GM23338 (cell line): ENCODE measurements at regions not wholly inside any gene's neighbourhood (a gene's known extent, or its start where the extent isn't known, plus 50 kb on each side); places are given as distances from the start of the nearest gene placed in this dataset.

Source experiments
- ATAC-seq: fragments of 200-7000 bp; cut with Tn5 transposase; 3 replicates; pipeline ENCODE4 v1.9.1; 2020
- DNase-seq: peaks from one replicate; pipeline ENCODE4 v3.0.0-alpha.2; 2015; ENCODE audit warnings: low spot score
- H2AFZ ChIP-seq: fragments of 200-600 bp; sonication (generic); 2 replicates; pipeline ENCODE4 v1.8.0; 2016; ENCODE audit warnings: antibody characterized with exemption, mild to moderate bottlenecking, moderate library complexity
- H3F3A ChIP-seq: fragments of 200-600 bp; sonication (generic); replicated peaks from 2 replicates; pipeline ENCODE4 v1.8.0; 2017; ENCODE audit warnings: antibody characterized with exemption, mixed run types, low read depth
- H3K27ac ChIP-seq: fragments of 200-600 bp; sonication (generic); 2 replicates; pipeline ENCODE4 v1.6.1; 2016; ENCODE audit warnings: low read depth
- H3K27me3 ChIP-seq: fragments of 200-600 bp; sonication (generic); 2 replicates; pipeline ENCODE4 v1.8.0; 2016; ENCODE audit warnings: mild to moderate bottlenecking, mixed run types, moderate library complexity; ENCODE audit not compliant: insufficient read depth
- H3K36me3 ChIP-seq: fragments of 200-600 bp; sonication (generic); 2 replicates; pipeline ENCODE4 v1.8.0; 2016; ENCODE audit warnings: mild to moderate bottlenecking; ENCODE audit not compliant: insufficient read depth
- H3K4me1 ChIP-seq: fragments of 200-600 bp; sonication (generic); 2 replicates; pipeline ENCODE4 v1.8.0; 2016; ENCODE audit warnings: mild to moderate bottlenecking, moderate library complexity; ENCODE audit not compliant: insufficient read depth
- H3K4me2 ChIP-seq: fragments of 200-600 bp; sonication (generic); 2 replicates; pipeline ENCODE4 v1.7.1; 2017; ENCODE audit warnings: mixed run types
- H3K4me3 ChIP-seq: fragments of 200-600 bp; sonication (generic); 2 replicates; pipeline ENCODE4 v1.6.1; 2016; ENCODE audit warnings: mixed run types
- H3K79me2 ChIP-seq: fragments of 200-600 bp; sonication (generic); replicated peaks from 2 replicates; pipeline ENCODE4 v1.8.0; 2017; ENCODE audit warnings: mild to moderate bottlenecking; ENCODE audit not compliant: insufficient read depth
- H3K9me2 ChIP-seq: fragments of 200-600 bp; sonication (generic); 2 replicates; pipeline ENCODE4 v1.8.0; 2017; ENCODE audit not compliant: insufficient read depth
- H4K20me1 ChIP-seq: fragments of 200-600 bp; sonication (generic); replicated peaks from 2 replicates; pipeline ENCODE4 v1.8.0; 2017; ENCODE audit warnings: mild to moderate bottlenecking; ENCODE audit not compliant: insufficient read depth
- H3K27ac Mint-ChIP-seq: 2 replicates; pipeline ENCODE4 v1.8.0; 2020; ENCODE audit warnings: inconsistent platforms, mild to moderate bottlenecking, moderate library complexity, mixed read lengths
- H3K27me3 Mint-ChIP-seq: 3 replicates; pipeline ENCODE4 v1.8.0; 2022; ENCODE audit warnings: low read depth, mild to moderate bottlenecking, moderate library complexity, mixed read lengths, inconsistent platforms; ENCODE audit not compliant: insufficient read depth, poor library complexity
- H3K36me3 Mint-ChIP-seq: 3 replicates; pipeline ENCODE4 v1.8.0; 2021; ENCODE audit warnings: low read depth, mild to moderate bottlenecking, inconsistent platforms, moderate library complexity, mixed read lengths
- H3K4me1 Mint-ChIP-seq: 3 replicates; pipeline ENCODE4 v1.8.0; 2020; ENCODE audit warnings: mild to moderate bottlenecking, inconsistent platforms, mixed read lengths
- H3K4me3 Mint-ChIP-seq: 3 replicates; pipeline ENCODE4 v1.8.0; 2021; ENCODE audit warnings: moderate library complexity, mild to moderate bottlenecking, inconsistent platforms, mixed read lengths
- H3K9me3 Mint-ChIP-seq: 3 replicates; pipeline ENCODE4 v1.8.0; 2020; ENCODE audit warnings: moderate library complexity, mild to moderate bottlenecking, inconsistent platforms, mixed read lengths
- CREB1 ChIP-seq: fragments of 250-450 bp; sonication (Bioruptor Pico); IDR thresholded peaks from 2 replicates; pipeline ENCODE4 v1.5.0; 2020; ENCODE audit warnings: low read depth, mild to moderate bottlenecking, moderate library complexity
- CTCF ChIP-seq, 2 experiments: fragments of 200-600 bp in 1 of 2; sonication (generic) in 1 of 2; conservative IDR thresholded peaks; 2 replicates each; pipeline versions ENCODE4 v1.5.1 to v1.6.1; 2016 to 2017; ENCODE audit warnings: antibody characterized with exemption in 2 of 2, low read depth in 2 of 2, mild to moderate bottlenecking in 2 of 2, moderate library complexity in 1 of 2
- EZH2 ChIP-seq: fragments of 200-600 bp; sonication (generic); IDR thresholded peaks from one replicate; pipeline ENCODE4 v1.8.0; 2017; ENCODE audit warnings: antibody characterized with exemption, mild to moderate bottlenecking, low read depth; ENCODE audit not compliant: unreplicated experiment
- EZH2phosphoT487 ChIP-seq: fragments of 200-600 bp; sonication (generic); IDR thresholded peaks from one replicate; pipeline ENCODE4 v1.8.1; 2018; ENCODE audit warnings: antibody characterized with exemption; ENCODE audit not compliant: unreplicated experiment
- JUNB ChIP-seq: IDR thresholded peaks from one replicate; pipeline ENCODE4 v1.6.1; 2016; ENCODE audit warnings: antibody characterized with exemption; ENCODE audit not compliant: unreplicated experiment
- NANOG ChIP-seq: IDR thresholded peaks from 2 replicates; pipeline ENCODE4 v1.6.1; 2016; ENCODE audit warnings: antibody characterized with exemption, borderline replicate concordance
- POLR2AphosphoS5 ChIP-seq: IDR thresholded peaks from 2 replicates; pipeline ENCODE4 v1.6.1; 2016; ENCODE audit warnings: antibody characterized with exemption, low read depth
- REST ChIP-seq: IDR thresholded peaks from one replicate; pipeline ENCODE4 v1.6.1; 2018; ENCODE audit warnings: antibody characterized with exemption; ENCODE audit not compliant: unreplicated experiment
- STAT1 ChIP-seq: IDR thresholded peaks from one replicate; pipeline ENCODE4 v1.6.1; 2016; ENCODE audit warnings: antibody characterized with exemption; ENCODE audit not compliant: unreplicated experiment
- ZNF114 ChIP-seq: fragments of 250-450 bp; sonication (Bioruptor Pico); IDR thresholded peaks from 2 replicates; pipeline ENCODE4 v1.5.0; 2020; ENCODE audit warnings: mild to moderate bottlenecking, moderate library complexity
- ZNF331 ChIP-seq: fragments of 250-450 bp; sonication (Bioruptor Pico); IDR thresholded peaks from 2 replicates; pipeline ENCODE4 v1.5.0; 2020; ENCODE audit warnings: low read depth, mild to moderate bottlenecking, moderate library complexity
- TF ChIP-seq, protein P1 (sequence below): fragments of 250-450 bp; sonication (Bioruptor Pico); IDR thresholded peaks from 2 replicates; pipeline ENCODE4 v1.5.0; 2020; ENCODE audit warnings: mild to moderate bottlenecking, moderate library complexity
- TF ChIP-seq, protein P2 (sequence below): IDR thresholded peaks from 2 replicates; pipeline ENCODE4 v1.6.1; 2016; ENCODE audit warnings: antibody characterized with exemption

GRCh38 chr5:20224046-20224445 is 236.0 kb upstream of the CDH18 start:
- Mint-ChIP-seq H3K9me3 (no peaks in the 10 kb centered on the region; the same call in 2 of the 3 replicates), H3K27ac (no peak overlapping the region), H3K4me1 (0 out of 3 replicates have a peak, but pooled peaks cover 4% of the 10 kb centered on the region), H3K27me3 (no peaks in the 10 kb centered on the region), H3K4me3 (no peak overlapping the region), H3K36me3 (no peaks in the 10 kb centered on the region)
- H4K20me1 ChIP-seq, result no peaks in the 10 kb centered on the region
- H3K4me1 ChIP-seq, result no peaks in the 10 kb centered on the region
- no peaks in the 10 kb centered on the region; the same call in 1 of the 2 replicates for H3K9me2 ChIP-seq
- no peaks in the 10 kb centered on the region for H3K79me2 ChIP-seq
- H3K36me3 ChIP-seq, result no peaks in the 10 kb centered on the region
- TF ChIP-seq ZNF331 (CRISPR knock-in tag) (no peak), REST (no peak), STAT1 (no peak), POLR2AphosphoS5 (no peak), EZH2phosphoT487 (no peak), CREB1 (CRISPR knock-in tag) (no peak), CTCF (conservative IDR thresholded peaks at IDR 0.05; ENCODE audit: low read depth in 2 of 2) (no peak), ZNF114 (CRISPR knock-in tag) (no peak), JUNB (no peak), EZH2 (no peak), NANOG (no peak)
- TF ChIP-seq, protein P1, sequence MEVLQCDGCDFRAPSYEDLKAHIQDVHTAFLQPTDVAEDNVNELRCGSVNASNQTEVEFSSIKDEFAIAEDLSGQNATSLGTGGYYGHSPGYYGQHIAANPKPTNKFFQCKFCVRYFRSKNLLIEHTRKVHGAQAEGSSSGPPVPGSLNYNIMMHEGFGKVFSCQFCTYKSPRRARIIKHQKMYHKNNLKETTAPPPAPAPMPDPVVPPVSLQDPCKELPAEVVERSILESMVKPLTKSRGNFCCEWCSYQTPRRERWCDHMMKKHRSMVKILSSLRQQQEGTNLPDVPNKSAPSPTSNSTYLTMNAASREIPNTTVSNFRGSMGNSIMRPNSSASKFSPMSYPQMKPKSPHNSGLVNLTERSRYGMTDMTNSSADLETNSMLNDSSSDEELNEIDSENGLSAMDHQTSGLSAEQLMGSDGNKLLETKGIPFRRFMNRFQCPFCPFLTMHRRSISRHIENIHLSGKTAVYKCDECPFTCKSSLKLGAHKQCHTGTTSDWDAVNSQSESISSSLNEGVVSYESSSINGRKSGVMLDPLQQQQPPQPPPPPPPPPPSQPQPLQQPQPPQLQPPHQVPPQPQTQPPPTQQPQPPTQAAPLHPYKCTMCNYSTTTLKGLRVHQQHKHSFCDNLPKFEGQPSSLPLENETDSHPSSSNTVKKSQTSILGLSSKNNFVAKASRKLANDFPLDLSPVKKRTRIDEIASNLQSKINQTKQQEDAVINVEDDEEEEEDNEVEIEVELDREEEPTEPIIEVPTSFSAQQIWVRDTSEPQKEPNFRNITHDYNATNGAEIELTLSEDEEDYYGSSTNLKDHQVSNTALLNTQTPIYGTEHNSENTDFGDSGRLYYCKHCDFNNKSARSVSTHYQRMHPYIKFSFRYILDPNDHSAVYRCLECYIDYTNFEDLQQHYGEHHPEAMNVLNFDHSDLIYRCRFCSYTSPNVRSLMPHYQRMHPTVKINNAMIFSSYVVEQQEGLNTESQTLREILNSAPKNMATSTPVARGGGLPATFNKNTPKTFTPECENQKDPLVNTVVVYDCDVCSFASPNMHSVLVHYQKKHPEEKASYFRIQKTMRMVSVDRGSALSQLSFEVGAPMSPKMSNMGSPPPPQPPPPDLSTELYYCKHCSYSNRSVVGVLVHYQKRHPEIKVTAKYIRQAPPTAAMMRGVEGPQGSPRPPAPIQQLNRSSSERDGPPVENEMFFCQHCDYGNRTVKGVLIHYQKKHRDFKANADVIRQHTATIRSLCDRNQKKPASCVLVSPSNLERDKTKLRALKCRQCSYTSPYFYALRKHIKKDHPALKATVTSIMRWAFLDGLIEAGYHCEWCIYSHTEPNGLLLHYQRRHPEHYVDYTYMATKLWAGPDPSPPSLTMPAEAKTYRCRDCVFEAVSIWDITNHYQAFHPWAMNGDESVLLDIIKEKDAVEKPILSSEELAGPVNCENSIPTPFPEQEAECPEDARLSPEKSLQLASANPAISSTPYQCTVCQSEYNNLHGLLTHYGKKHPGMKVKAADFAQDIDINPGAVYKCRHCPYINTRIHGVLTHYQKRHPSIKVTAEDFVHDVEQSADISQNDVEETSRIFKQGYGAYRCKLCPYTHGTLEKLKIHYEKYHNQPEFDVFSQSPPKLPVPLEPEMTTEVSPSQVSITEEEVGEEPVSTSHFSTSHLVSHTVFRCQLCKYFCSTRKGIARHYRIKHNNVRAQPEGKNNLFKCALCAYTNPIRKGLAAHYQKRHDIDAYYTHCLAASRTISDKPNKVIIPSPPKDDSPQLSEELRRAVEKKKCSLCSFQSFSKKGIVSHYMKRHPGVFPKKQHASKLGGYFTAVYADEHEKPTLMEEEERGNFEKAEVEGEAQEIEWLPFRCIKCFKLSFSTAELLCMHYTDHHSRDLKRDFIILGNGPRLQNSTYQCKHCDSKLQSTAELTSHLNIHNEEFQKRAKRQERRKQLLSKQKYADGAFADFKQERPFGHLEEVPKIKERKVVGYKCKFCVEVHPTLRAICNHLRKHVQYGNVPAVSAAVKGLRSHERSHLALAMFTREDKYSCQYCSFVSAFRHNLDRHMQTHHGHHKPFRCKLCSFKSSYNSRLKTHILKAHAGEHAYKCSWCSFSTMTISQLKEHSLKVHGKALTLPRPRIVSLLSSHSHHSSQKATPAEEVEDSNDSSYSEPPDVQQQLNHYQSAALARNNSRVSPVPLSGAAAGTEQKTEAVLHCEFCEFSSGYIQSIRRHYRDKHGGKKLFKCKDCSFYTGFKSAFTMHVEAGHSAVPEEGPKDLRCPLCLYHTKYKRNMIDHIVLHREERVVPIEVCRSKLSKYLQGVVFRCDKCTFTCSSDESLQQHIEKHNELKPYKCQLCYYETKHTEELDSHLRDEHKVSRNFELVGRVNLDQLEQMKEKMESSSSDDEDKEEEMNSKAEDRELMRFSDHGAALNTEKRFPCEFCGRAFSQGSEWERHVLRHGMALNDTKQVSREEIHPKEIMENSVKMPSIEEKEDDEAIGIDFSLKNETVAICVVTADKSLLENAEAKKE (CRISPR knock-in tag), result no peak
- TF ChIP-seq, protein P2, sequence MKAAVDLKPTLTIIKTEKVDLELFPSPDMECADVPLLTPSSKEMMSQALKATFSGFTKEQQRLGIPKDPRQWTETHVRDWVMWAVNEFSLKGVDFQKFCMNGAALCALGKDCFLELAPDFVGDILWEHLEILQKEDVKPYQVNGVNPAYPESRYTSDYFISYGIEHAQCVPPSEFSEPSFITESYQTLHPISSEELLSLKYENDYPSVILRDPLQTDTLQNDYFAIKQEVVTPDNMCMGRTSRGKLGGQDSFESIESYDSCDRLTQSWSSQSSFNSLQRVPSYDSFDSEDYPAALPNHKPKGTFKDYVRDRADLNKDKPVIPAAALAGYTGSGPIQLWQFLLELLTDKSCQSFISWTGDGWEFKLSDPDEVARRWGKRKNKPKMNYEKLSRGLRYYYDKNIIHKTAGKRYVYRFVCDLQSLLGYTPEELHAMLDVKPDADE, result no peak
- no peak overlapping the region for H2AFZ ChIP-seq
- no peaks in the 10 kb centered on the region for H3F3A ChIP-seq
- no peak overlapping the region for H3K4me2 ChIP-seq
- no peak overlapping the region for H3K27ac ChIP-seq
- no peaks in the 10 kb centered on the region for H3K27me3 ChIP-seq
- ATAC-seq, result no peak
- H3K4me3 ChIP-seq, result no peak overlapping the region
- DNase-seq, result no peak
